Panc1 (cell line): ENCODE measurements at regions not wholly inside any gene's neighbourhood (a gene's known extent, or its start where the extent isn't known, plus 50 kb on each side); places are given as distances from the start of the nearest gene placed in this dataset.

Experiments
- CTCF ChIP-seq: fragments of 450-650 bp; IDR thresholded peaks from 2 replicates; pipeline ENCODE4 v1.5.1; 2017; ENCODE audit warnings: mild to moderate bottlenecking
- POLR2AphosphoS5 ChIP-seq: IDR thresholded peaks from 2 replicates; pipeline ENCODE4 v1.6.1; 2012; ENCODE audit warnings: mild to moderate bottlenecking, low read depth, low read length, moderate library complexity
- REST ChIP-seq, 2 experiments: IDR thresholded peaks; 2 replicates each; pipeline ENCODE4 v1.6.1; 2011 to 2012; ENCODE audit warnings: low read depth in 2 of 2, control low read depth in 1 of 2, low read length in 1 of 2, mild to moderate bottlenecking in 1 of 2, moderate library complexity in 1 of 2; ENCODE audit not compliant: insufficient read depth in 1 of 2
- TCF7L2 ChIP-seq: IDR thresholded peaks from 2 replicates; pipeline ENCODE4 v1.6.1; 2011; ENCODE audit warnings: mild to moderate bottlenecking, low read depth, low read length, inconsistent platforms

- TF ChIP-seq CTCF: no peak
- TF ChIP-seq POLR2AphosphoS5: no peak
- no peak for TF ChIP-seq REST (IDR thresholded peaks at IDR 0.05; ENCODE audit: insufficient read depth in 1 of 2, low read depth in 2 of 2, low read length in 1 of 2)
- TF ChIP-seq TCF7L2: no peak
Observed at GRCh38 chr12:18794000-18794399, 56.1 kb downstream of the CAPZA3 start.
